Esophagus squamous epithelium (tissue), 5 donors: ENCODE measurements at regions not wholly inside any gene's neighbourhood (a gene's known extent, or its start where the extent isn't known, plus 50 kb on each side); places are given as distances from the start of the nearest gene placed in this dataset.

Experiments used
- DNase-seq: peaks from one replicate; lab custom pipeline; 2025; lab: John Stamatoyannopoulos, UW
- H3K27ac ChIP-seq, 4 donors: fragments of 200-600 bp; sonication (generic); one replicate each; pipeline ENCODE4 v1.5.1; 2016 to 2019; ENCODE audit warnings: mild to moderate bottlenecking in 1 of 4
- H3K27me3 ChIP-seq, 4 donors: fragments of 200-600 bp; sonication (generic); 1 replicate in 3 of 4; 2 replicates in 1 of 4; pipeline versions ENCODE4 v1.5.1 to v1.6.0; 2017 to 2021; ENCODE audit warnings: antibody characterized with exemption in 1 of 4
- H3K36me3 ChIP-seq, 3 donors: fragments of 200-600 bp; sonication (generic); one replicate each; pipeline ENCODE4 v1.5.1; 2016 to 2019
- H3K4me1 ChIP-seq, 3 donors: fragments of 200-600 bp; sonication (generic); one replicate each; pipeline ENCODE4 v1.5.1; 2017 to 2019
- H3K4me3 ChIP-seq, 4 donors: fragments of 200-600 bp; sonication (generic); 1 replicate in 3 of 4; 2 replicates in 1 of 4; pipeline ENCODE4 v1.5.1; 2016 to 2019; ENCODE audit warnings: mild to moderate bottlenecking in 2 of 4, moderate library complexity in 1 of 4
- H3K9me3 ChIP-seq, 3 donors: fragments of 200-600 bp; sonication (generic); one replicate each; pipeline ENCODE4 v1.5.1; 2016 to 2019
- POLR2A ChIP-seq, 4 donors: fragments of 450-650 bp; IDR thresholded peaks; one replicate each; pipeline ENCODE4 v1.6.1; 2017; ENCODE audit warnings: antibody characterized with exemption in 4 of 4, mild to moderate bottlenecking in 4 of 4, moderate library complexity in 3 of 4
- WGBS, 2 donors: methylation state at CpG; one replicate each; pipeline ENCODE4 v1.1.5; 2018; 5-methylcytosine and 5-hydroxymethylcytosine counted together
- intact Hi-C: fragments of 100-400 bp; cut with DNase I; formaldehyde crosslinking; loops from one replicate; pipeline ENCODE4 v1.15.0; 2022
- TF ChIP-seq, protein P1 (sequence below), 6 experiments: fragments of 450-650 bp in 4 of 6; fragments of 200-600 bp in 2 of 6; sonication (generic) in 2 of 6; IDR thresholded peaks; one replicate each; pipeline ENCODE4 v1.5.1; 2016 to 2019; ENCODE audit warnings: antibody characterized with exemption in 6 of 6, mild to moderate bottlenecking in 4 of 6, moderate library complexity in 4 of 6
- donor health status: DM: yes; HTN: yes; CAD: no.

DNA sequence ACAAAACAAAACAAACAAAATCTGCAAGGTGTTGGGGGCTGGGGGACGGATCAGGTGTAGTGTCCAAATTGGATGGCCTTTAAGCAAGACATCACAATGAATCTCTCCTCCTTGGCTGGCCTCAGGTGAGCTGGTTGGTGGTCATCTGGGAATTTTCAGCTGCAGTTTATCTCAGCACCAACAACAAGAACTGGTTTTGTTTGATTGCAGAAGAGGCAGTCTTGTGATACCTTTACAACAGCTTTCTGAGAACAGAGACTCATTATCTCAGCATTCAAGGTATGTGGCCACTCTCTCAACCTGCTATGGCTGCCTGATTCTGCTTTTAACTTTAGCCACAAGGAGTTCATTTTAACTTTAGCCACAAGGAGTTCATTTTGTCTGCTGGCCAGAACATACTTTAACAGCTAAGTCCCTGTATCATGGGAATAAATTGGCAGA is 1543.4 kb downstream of the EFNA5 start:
- no peak overlapping the region for H3K4me3 ChIP-seq
- no peak for DNase-seq
- H3K36me3 ChIP-seq, result no peaks in the 10 kb centered on the region
- H3K27me3 ChIP-seq, result no peaks in the 10 kb centered on the region
- H3K27ac ChIP-seq, result no peak overlapping the region
- WGBS, 2 donors, result 44 to 50% methylated on average over 1 of the region's 1 CpG
- TF ChIP-seq POLR2A (IDR thresholded peaks at IDR 0.05), result no peak
- TF ChIP-seq, protein P1, sequence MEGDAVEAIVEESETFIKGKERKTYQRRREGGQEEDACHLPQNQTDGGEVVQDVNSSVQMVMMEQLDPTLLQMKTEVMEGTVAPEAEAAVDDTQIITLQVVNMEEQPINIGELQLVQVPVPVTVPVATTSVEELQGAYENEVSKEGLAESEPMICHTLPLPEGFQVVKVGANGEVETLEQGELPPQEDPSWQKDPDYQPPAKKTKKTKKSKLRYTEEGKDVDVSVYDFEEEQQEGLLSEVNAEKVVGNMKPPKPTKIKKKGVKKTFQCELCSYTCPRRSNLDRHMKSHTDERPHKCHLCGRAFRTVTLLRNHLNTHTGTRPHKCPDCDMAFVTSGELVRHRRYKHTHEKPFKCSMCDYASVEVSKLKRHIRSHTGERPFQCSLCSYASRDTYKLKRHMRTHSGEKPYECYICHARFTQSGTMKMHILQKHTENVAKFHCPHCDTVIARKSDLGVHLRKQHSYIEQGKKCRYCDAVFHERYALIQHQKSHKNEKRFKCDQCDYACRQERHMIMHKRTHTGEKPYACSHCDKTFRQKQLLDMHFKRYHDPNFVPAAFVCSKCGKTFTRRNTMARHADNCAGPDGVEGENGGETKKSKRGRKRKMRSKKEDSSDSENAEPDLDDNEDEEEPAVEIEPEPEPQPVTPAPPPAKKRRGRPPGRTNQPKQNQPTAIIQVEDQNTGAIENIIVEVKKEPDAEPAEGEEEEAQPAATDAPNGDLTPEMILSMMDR (IDR thresholded peaks at IDR 0.05), result no peak
- H3K9me3 ChIP-seq, result no peaks in the 10 kb centered on the region
- H3K4me1 ChIP-seq, result no peaks in the 10 kb centered on the region
- intact Hi-C loops, result no loop called here

DNA sequence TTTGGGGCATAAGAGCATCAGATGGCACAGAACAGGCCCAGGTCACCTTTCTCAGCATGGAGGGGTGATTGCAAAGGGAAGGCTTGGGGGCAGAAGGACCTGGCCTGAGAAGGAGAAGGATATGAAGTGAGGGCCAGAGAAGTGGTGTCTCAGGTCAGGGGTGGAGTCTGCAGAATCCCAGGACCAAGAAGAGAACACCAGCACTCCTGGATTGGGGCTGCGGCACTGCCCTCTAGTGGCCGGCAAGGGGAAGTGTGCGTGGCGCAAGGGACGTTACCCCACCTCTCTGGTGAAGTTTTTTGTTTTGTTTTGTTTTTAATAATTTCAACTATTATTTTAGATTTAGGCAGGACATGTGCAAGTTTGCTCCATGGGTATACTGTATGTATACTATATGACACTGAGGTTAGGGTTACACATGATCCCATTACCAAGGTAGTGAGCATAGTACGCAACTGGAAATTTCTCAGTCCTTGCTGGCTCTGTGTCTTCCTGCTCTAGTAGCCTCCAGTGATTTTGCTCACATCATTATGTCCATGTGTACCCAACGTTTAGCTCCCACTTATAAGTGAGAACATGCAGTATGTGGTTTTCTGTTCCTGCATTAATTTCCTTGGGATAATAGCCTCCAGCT is 1548.6 kb downstream of the EFNA5 start:
- TF ChIP-seq, protein P1 (IDR thresholded peaks at IDR 0.05), result peak in 5 of 6 experiments; percentile 31 to 60 (median 47)
- TF ChIP-seq POLR2A (IDR thresholded peaks at IDR 0.05), result no peak
- no peaks in the 10 kb centered on the region for H3K9me3 ChIP-seq
- intact Hi-C loops, result no loop called here
- no peak for DNase-seq
- H3K27ac ChIP-seq, result no peak overlapping the region
- H3K4me3 ChIP-seq, result no peak overlapping the region
- no peaks in the 10 kb centered on the region for H3K36me3 ChIP-seq
- H3K4me1 ChIP-seq, result no peaks in the 10 kb centered on the region
- no peaks in the 10 kb centered on the region for H3K27me3 ChIP-seq
- 66 to 79% methylated on average over 7 of the region's 7 CpGs for WGBS, 2 donors

DNA sequence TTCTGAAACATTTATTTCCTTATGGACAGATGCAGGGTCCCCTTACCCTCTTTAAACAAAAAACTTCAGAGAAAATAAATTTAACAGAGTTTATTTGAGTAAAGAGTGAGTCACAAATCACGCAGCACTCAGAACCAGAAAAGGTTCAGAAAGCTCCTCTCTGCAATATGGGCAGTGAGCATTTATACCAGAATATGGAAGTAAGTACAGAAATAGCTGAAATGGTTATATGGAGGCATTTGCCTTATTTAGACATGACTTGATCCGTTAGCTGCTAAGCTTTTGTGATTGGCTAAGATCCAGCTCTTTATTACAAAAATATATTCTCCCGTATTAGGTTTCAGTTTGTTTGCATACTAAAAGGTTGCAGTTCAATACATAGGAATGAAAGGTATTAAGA is 1554.1 kb downstream of the EFNA5 start:
- H3K27me3 ChIP-seq, result no peaks in the 10 kb centered on the region
- H3K27ac ChIP-seq, result no peak overlapping the region
- no peak overlapping the region for H3K4me3 ChIP-seq
- no peaks in the 10 kb centered on the region for H3K9me3 ChIP-seq
- H3K4me1 ChIP-seq, result no peaks in the 10 kb centered on the region
- intact Hi-C loops, result no loop called here
- 39 to 42% methylated on average over 3 of the region's 3 CpGs for WGBS, 2 donors
- DNase-seq, result no peak
- TF ChIP-seq, protein P1 (IDR thresholded peaks at IDR 0.05), result no peak
- TF ChIP-seq POLR2A (IDR thresholded peaks at IDR 0.05), result no peak
- no peaks in the 10 kb centered on the region for H3K36me3 ChIP-seq

DNA sequence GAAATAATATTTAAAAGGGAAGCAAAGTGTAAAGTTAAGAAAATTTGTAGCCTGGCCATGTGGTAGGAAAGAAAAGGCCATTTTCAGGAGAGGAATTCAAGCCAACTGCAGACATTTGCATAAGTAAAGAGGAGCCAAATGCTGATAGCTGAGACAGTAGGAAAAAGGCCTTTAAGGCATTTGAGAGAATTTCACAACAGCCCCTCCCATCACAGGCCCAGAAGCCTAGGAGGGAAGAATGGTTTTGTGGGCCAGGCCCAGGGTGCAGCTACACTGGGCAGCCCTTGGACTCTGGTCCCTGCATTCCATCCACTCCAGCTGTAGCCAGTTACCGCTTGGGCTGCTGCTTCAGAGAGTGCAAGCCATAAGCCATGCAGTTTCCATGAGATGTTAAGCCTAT is 1556.8 kb downstream of the EFNA5 start:
- H3K36me3 ChIP-seq, result no peaks in the 10 kb centered on the region
- H3K4me3 ChIP-seq, result no peak overlapping the region
- H3K4me1 ChIP-seq, result no peaks in the 10 kb centered on the region
- 100% methylated on average over 1 of the region's 1 CpG for WGBS, 2 donors
- intact Hi-C loops, result no loop called here
- no peaks in the 10 kb centered on the region for H3K27me3 ChIP-seq
- H3K9me3 ChIP-seq, result no peaks in the 10 kb centered on the region
- H3K27ac ChIP-seq, result no peak overlapping the region
- TF ChIP-seq POLR2A (IDR thresholded peaks at IDR 0.05), result no peak
- TF ChIP-seq, protein P1 (IDR thresholded peaks at IDR 0.05), result no peak
- no peak for DNase-seq

- Histone ChIP-seq H3K4me1 (no peaks in the 10 kb centered on the region), H3K36me3 (no peaks in the 10 kb centered on the region), H3K27me3 (no peaks in the 10 kb centered on the region), H3K9me3 (no peaks in the 10 kb centered on the region), H3K4me3 (no peak overlapping the region), H3K27ac (no peak overlapping the region)
- TF ChIP-seq, protein P1 (IDR thresholded peaks at IDR 0.05), result no peak
- no peak for TF ChIP-seq POLR2A (IDR thresholded peaks at IDR 0.05)
- no peak for DNase-seq
- 26 to 43% methylated on average over 2 of the region's 2 CpGs for WGBS, 2 donors
- intact Hi-C loops, result no loop called here
These were observed 1564.4 kb downstream of the EFNA5 start for GRCh38 chr5:106106384-106106783.
